ENCODE measurements at regions not wholly inside any gene's neighbourhood (a gene's known extent, or its start where the extent isn't known, plus 50 kb on each side); places are given as distances from the start of the nearest gene placed in this dataset.

DNA sequence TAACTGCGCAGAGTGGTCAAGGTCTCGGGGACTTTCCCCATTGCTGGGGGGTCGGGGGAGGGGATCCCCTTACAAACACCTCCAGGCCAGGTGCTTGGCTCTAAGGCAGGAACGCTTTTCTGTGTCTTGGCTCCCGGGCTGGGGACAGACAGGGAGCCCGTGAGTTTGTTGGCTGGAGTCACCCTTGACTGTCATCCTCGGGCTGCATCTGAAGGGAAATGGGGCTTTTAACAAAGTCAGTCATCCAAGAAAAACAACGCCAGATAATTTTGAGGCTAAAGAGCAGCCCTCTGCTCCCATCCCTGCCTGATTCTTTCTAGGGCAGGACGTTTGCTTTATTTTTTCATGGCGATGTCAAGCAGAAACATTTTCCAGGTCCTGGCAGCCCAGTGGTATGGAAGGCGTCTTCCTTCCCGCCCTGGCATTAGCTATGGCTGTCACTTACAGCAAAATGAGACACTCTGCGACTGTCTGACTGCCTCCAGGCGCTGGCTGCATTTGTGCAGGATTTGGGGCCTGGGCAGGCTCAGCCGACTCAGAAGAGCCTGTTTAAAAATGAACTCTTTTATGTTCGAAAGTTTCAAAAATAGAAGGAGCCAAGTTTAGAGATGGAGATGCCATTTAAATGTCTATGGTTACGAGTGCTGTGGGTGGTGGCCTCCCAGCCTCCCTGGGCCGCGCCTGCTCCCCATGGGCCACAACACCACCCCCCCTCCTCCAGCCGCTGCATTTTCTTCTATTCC is 54.7 kb upstream of the TNS3 start:
- no peaks in the 10 kb centered on the region for H3K4me1 Mint-ChIP-seq (ENCODE audit: low read depth)
- no peak overlapping the region for H3K4me3 Mint-ChIP-seq
- DNase-seq = no peak
- no peaks in the 10 kb centered on the region for H3K36me3 Mint-ChIP-seq
- H3K9me3 Mint-ChIP-seq = no peaks in the 10 kb centered on the region
- intact Hi-C loops (cut with micrococcal nuclease) = no loop called here
- ChIA-PET CTCF (no interaction called here), POLR2A (no interaction called here)
- H3K27ac Mint-ChIP-seq = no peak overlapping the region
- H3K27me3 Mint-ChIP-seq = no peaks in the 10 kb centered on the region

DNA sequence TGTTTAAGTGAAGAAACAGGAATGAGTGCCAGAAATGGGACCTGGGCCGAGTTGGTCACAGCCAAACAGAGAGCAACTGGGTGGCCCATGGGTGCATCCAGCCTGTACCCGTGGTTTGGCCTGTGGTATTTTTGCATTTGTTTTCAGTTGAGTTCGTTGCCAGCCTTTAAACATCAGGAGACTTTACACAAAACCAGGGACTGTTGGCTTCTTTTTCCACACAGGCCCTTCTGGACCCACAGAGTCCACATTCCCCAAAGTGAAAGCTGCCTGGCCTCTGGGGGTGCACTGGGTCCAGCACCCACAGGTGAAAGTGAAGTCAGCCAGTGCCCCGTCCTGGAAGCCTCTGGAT is 54.1 kb upstream of the TNS3 start:
- no peaks in the 10 kb centered on the region for H3K36me3 Mint-ChIP-seq
- no peaks in the 10 kb centered on the region for H3K27me3 Mint-ChIP-seq
- H3K27ac Mint-ChIP-seq = no peak overlapping the region
- ChIA-PET POLR2A (no interaction called here), CTCF (no interaction called here)
- no peaks in the 10 kb centered on the region for H3K4me1 Mint-ChIP-seq (ENCODE audit: low read depth)
- intact Hi-C loops (cut with micrococcal nuclease) = no loop called here
- no peak overlapping the region for H3K4me3 Mint-ChIP-seq
- no peak for DNase-seq
- no peaks in the 10 kb centered on the region for H3K9me3 Mint-ChIP-seq

DNA sequence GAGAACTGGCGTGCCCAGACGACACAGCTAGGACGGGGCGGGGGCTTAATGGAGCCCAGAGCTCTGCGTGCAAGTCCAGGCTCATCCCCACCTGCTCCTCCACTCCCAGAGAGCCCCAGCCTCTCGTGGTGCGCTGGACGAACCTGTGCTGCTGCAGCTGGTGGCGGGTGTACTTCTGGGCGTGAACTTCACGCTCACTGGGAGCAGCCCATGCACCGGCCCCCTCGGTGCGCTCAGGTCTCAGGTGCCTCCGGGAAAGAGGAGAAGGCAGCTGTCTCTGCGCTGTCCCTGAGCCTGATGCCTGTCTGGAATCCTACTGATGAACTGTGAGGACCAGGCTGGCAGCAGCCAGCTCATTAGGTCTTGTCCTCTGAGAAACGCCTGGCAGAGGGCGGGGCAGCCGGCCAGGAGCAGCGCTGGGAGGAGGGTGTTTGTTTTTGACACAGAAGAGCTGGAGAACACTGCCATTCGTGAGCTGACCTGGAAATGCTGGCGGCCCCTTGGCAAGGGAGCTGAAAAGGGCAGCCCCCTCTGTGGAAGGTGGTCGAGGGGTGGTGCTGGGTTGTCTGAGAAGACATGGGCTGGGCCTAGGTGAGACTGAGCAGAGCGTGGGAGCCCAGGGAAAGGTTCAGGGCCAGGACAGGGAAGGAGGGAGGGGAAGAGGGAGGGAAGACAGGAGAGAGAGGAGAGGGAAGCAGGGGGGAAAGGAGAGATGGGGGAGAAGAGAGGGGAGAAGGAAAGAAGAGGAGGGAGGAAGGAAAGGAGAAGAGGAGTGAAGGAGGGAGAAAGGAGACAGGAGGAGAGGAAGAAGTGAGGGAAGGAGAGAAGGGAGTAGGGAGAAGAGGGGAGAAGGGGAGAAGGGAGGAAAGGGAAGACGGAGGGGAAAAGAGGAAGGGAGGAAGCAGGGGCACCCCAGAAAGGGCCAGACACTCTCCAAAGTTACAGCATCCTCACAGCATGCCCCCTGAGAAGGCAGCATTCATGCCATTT is 53.5 kb upstream of the TNS3 start:
- no peaks in the 10 kb centered on the region for H3K27me3 Mint-ChIP-seq
- no peak overlapping the region for H3K4me3 Mint-ChIP-seq

DNA sequence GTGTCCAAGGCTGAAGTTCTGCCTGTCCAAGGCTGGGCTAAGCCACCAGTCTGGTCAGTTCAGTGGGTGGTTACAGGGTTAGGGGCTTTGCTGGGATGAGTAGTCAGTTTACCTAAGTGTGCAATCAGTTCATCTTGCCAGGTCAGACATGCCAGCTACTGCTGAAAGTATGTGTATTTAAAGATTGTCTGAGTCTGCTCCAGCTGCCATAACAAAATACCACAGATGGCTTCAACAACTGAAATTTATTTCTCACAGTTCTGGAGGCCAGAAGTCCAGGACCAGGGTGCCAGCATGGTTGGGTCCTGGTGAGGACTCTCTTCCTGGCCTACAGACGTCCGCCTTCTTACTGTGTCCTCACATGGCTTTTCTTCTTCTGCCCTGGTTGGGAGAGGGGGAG is 52.4 kb upstream of the TNS3 start:
- no peak overlapping the region for H3K4me3 Mint-ChIP-seq
- no peaks in the 10 kb centered on the region for H3K4me1 Mint-ChIP-seq (ENCODE audit: low read depth)
- H3K9me3 Mint-ChIP-seq = no peaks in the 10 kb centered on the region
- POLR2A ChIA-PET = no interaction called here
- no peaks in the 10 kb centered on the region for H3K27me3 Mint-ChIP-seq
- no peak for DNase-seq
- intact Hi-C loops (cut with micrococcal nuclease) = no loop called here
- no peaks in the 10 kb centered on the region for H3K36me3 Mint-ChIP-seq
- no peak overlapping the region for H3K27ac Mint-ChIP-seq
- CTCF ChIA-PET = no interaction called here

More for the DNA sequence above, 53.5 kb upstream of the TNS3 start:
- no peak overlapping the region for H3K27ac Mint-ChIP-seq
- CTCF ChIA-PET = no interaction called here
- POLR2A ChIA-PET = no interaction called here
- no peak for DNase-seq
- no peaks in the 10 kb centered on the region for H3K9me3 Mint-ChIP-seq
- H3K4me1 Mint-ChIP-seq (ENCODE audit: low read depth) = no peaks in the 10 kb centered on the region
- H3K36me3 Mint-ChIP-seq = no peaks in the 10 kb centered on the region
- intact Hi-C loops (cut with micrococcal nuclease) = no loop called here

DNA sequence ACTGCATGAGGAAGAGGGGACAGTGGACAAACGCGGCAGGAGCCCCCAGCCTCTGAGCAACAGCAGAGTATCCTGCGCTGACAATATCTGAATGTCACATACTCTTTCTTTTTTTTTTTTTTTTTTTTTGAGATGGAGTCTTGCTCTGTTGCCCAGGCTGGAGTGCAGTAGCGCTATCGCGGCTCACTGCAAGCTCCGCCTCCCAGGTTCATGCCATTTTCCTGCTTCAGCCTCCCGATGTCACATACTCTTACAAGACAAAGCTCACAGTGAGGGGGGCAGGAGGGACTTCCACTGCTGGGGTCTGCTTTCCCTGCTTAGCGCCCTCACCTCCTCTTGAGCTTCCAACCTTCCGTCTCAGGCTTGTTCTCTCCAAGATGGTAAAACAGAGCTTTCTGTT is 51.2 kb upstream of the TNS3 start:
- Mint-ChIP-seq H3K27ac (no peak overlapping the region), H3K4me1 (ENCODE audit: low read depth) (no peaks in the 10 kb centered on the region), H3K9me3 (no peaks in the 10 kb centered on the region), H3K4me3 (no peak overlapping the region), H3K27me3 (no peaks in the 10 kb centered on the region), H3K36me3 (no peaks in the 10 kb centered on the region)
- intact Hi-C loops (cut with micrococcal nuclease) = no loop called here
- no peak for DNase-seq
- CTCF ChIA-PET = no interaction called here
- POLR2A ChIA-PET = no interaction called here
